ENCODE measurements at regions not wholly inside any gene's neighbourhood (a gene's known extent, or its start where the extent isn't known, plus 50 kb on each side); places are given as distances from the start of the nearest gene placed in this dataset.

- TF ChIP-seq, protein P1, sequence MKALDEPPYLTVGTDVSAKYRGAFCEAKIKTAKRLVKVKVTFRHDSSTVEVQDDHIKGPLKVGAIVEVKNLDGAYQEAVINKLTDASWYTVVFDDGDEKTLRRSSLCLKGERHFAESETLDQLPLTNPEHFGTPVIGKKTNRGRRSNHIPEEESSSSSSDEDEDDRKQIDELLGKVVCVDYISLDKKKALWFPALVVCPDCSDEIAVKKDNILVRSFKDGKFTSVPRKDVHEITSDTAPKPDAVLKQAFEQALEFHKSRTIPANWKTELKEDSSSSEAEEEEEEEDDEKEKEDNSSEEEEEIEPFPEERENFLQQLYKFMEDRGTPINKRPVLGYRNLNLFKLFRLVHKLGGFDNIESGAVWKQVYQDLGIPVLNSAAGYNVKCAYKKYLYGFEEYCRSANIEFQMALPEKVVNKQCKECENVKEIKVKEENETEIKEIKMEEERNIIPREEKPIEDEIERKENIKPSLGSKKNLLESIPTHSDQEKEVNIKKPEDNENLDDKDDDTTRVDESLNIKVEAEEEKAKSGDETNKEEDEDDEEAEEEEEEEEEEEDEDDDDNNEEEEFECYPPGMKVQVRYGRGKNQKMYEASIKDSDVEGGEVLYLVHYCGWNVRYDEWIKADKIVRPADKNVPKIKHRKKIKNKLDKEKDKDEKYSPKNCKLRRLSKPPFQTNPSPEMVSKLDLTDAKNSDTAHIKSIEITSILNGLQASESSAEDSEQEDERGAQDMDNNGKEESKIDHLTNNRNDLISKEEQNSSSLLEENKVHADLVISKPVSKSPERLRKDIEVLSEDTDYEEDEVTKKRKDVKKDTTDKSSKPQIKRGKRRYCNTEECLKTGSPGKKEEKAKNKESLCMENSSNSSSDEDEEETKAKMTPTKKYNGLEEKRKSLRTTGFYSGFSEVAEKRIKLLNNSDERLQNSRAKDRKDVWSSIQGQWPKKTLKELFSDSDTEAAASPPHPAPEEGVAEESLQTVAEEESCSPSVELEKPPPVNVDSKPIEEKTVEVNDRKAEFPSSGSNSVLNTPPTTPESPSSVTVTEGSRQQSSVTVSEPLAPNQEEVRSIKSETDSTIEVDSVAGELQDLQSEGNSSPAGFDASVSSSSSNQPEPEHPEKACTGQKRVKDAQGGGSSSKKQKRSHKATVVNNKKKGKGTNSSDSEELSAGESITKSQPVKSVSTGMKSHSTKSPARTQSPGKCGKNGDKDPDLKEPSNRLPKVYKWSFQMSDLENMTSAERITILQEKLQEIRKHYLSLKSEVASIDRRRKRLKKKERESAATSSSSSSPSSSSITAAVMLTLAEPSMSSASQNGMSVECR (CRISPR knock-in tag; IDR thresholded peaks at IDR 0.05) = no peak
- TF ChIP-seq KLF10 (CRISPR knock-in tag; IDR thresholded peaks at IDR 0.05) = no peak
- peak; percentile 81 for TF ChIP-seq MTA3 (IDR thresholded peaks at IDR 0.05; ENCODE audit: borderline replicate concordance)
- TF ChIP-seq ZBED1 (IDR thresholded peaks at IDR 0.05) = no peak
- TF ChIP-seq ZC3H8 (IDR thresholded peaks at IDR 0.05) = 0 out of 2 replicates have a peak, but pooled peaks have one; percentile 42
- no peak for TF ChIP-seq MYBL2 (IDR thresholded peaks at IDR 0.05; ENCODE audit: low read depth)
- TF ChIP-seq MYBL2 (CRISPR knock-in tag; IDR thresholded peaks at IDR 0.05; ENCODE audit: borderline replicate concordance) = no peak
- TF ChIP-seq, protein P2, sequence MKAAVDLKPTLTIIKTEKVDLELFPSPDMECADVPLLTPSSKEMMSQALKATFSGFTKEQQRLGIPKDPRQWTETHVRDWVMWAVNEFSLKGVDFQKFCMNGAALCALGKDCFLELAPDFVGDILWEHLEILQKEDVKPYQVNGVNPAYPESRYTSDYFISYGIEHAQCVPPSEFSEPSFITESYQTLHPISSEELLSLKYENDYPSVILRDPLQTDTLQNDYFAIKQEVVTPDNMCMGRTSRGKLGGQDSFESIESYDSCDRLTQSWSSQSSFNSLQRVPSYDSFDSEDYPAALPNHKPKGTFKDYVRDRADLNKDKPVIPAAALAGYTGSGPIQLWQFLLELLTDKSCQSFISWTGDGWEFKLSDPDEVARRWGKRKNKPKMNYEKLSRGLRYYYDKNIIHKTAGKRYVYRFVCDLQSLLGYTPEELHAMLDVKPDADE (conservative IDR thresholded peaks at IDR 0.05; ENCODE audit: control insufficient read depth, low read depth, low read length) = no peak
- TF ChIP-seq FOXJ3 (CRISPR knock-in tag; IDR thresholded peaks at IDR 0.05) = no peak
- no peak for TF ChIP-seq YBX1 (IDR thresholded peaks at IDR 0.05)
- TF ChIP-seq MEIS2 (IDR thresholded peaks at IDR 0.05; ENCODE audit: partially characterized antibody) = peak; percentile 38
- TF ChIP-seq PREB (CRISPR knock-in tag; IDR thresholded peaks at IDR 0.05) = 0 out of 2 replicates have a peak, but pooled peaks have one; percentile 8
- TF ChIP-seq VEZF1 (CRISPR knock-in tag; IDR thresholded peaks at IDR 0.05) = peak; percentile 70
- no peak for TF ChIP-seq SRSF9 (IDR thresholded peaks at IDR 0.05; ENCODE audit: borderline replicate concordance, low read depth, low read length)
- TF ChIP-seq SMARCA4 (IDR thresholded peaks at IDR 0.05) = peak; percentile 91
- TF ChIP-seq BDP1 (IDR thresholded peaks at IDR 0.05; ENCODE audit: insufficient read depth, insufficient read length) = no peak
- no peak for TF ChIP-seq DEAF1 (CRISPR knock-in tag; IDR thresholded peaks at IDR 0.05)
- TF ChIP-seq TBP (optimal IDR thresholded peaks at IDR 0.05; ENCODE audit: low read depth, low read length) = peak; percentile 62
- no peak for TF ChIP-seq PHB (CRISPR knock-in tag; IDR thresholded peaks at IDR 0.05)
Observed at GRCh38 chr4:38529189-38530115, 134.5 kb upstream of the KLF3 start (continued).

All from K562 (cell line).